Daoy (cell line): ENCODE measurements at regions not wholly inside any gene's neighbourhood (a gene's known extent, or its start where the extent isn't known, plus 50 kb on each side); places are given as distances from the start of the nearest gene placed in this dataset.
"Not testable (repeated sequence)": the region's sequence is repeated elsewhere in the genome, so short reads cannot be mapped to it uniquely, and the experiment has no call there.

Experiments
- DNase-seq: peaks from one replicate; pipeline ENCODE4 v3.0.0-alpha.2; 2015; ENCODE audit warnings: low read depth

- DNase-seq = no peak
Observed at GRCh38 chr4:87901422-87901992, 68.7 kb downstream of the MEPE start.

GRCh38 chr4:87904639-87905160, 70.8 kb upstream of the SPP1 start:
- DNase-seq = no peak

GRCh38 chr4:87908336-87908735, 67.2 kb upstream of the SPP1 start:
- DNase-seq = no peak

- no peak for DNase-seq
Observed at GRCh38 chr4:87910795-87911194, 64.7 kb upstream of the SPP1 start.

- DNase-seq = no peak
Observed at GRCh38 chr4:87911252-87911774, 64.2 kb upstream of the SPP1 start.

GRCh38 chr4:87912164-87913004, 63.1 kb upstream of the SPP1 start:
- no peak for DNase-seq

- no peak for DNase-seq
Observed at GRCh38 chr4:87913896-87914295, 61.6 kb upstream of the SPP1 start.

GRCh38 chr4:87915621-87916020, 59.9 kb upstream of the SPP1 start:
- DNase-seq = no peak

GRCh38 chr4:87916626-87917025, 58.9 kb upstream of the SPP1 start:
- DNase-seq = peak; percentile 5

GRCh38 chr4:87917911-87918310, 57.6 kb upstream of the SPP1 start:
- not testable (repeated sequence) for DNase-seq

GRCh38 chr4:87918314-87919058, 57.0 kb upstream of the SPP1 start:
- no peak for DNase-seq

- not testable (repeated sequence) for DNase-seq
Observed at GRCh38 chr4:87919304-87919703, 56.2 kb upstream of the SPP1 start.

- DNase-seq = no peak
Observed at GRCh38 chr4:87919941-87920340, 55.6 kb upstream of the SPP1 start.

- DNase-seq = no peak
Observed at GRCh38 chr4:87920478-87920877, 55.0 kb upstream of the SPP1 start.

GRCh38 chr4:87921626-87922479, 53.7 kb upstream of the SPP1 start:
- DNase-seq = not testable (repeated sequence)

- not testable (repeated sequence) for DNase-seq
Observed at GRCh38 chr4:87924146-87924545, 51.4 kb upstream of the SPP1 start.
